ENCODE measurements at regions not wholly inside any gene's neighbourhood (a gene's known extent, or its start where the extent isn't known, plus 50 kb on each side); places are given as distances from the start of the nearest gene placed in this dataset.
"Not testable (repeated sequence)": the region's sequence is repeated elsewhere in the genome, so short reads cannot be mapped to it uniquely, and the experiment has no call there.

DNA sequence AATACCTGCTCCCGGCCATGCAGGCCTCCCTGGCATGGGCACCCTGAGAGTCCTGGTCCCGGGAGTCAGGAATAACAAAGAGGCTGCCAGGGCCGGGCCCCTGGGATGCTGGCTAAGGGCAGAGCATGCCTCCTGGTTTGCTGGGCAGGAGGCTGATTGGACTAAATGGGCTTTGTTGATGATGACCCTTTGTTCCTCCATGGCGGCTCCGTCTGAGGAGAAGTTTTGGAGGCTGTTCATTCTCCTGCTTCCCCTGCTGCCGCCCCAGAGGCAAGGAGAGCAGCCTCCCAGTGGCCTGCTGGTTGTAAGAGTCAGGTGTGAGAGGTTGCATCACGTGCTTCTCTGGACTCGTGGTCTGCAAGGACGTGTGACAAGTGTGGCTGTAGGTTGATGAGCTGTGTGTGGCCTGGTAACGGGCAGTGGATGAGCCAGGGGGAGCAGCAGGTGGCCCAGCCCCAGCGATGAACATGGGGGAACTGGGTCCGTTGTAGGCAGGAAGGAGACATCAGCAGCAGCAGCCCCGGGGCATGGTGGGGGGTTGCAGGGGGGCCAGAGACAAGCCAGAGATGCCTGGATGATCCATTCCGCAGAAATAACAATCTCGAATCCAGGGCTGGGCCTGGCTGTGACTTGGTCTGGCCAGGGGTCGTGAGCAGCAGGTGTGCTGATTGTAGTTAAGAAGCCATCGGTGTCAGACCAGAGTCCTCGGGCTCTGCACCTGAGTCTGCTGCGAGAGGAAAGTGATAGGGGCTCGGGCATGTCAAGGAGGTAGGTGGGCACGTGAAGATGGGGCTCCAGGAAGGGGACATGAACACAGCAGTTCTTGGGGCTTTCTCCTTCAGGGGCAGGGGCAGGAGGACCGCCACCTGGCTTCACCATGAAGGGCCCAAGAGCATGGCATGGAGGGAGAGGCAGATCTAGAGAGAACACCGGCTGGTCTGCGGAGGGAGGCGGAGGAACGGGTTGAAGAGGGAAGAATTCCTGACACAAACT lies 101.4 kb downstream of the TNFRSF13B start:
- DNase-seq, result no peak

DNA sequence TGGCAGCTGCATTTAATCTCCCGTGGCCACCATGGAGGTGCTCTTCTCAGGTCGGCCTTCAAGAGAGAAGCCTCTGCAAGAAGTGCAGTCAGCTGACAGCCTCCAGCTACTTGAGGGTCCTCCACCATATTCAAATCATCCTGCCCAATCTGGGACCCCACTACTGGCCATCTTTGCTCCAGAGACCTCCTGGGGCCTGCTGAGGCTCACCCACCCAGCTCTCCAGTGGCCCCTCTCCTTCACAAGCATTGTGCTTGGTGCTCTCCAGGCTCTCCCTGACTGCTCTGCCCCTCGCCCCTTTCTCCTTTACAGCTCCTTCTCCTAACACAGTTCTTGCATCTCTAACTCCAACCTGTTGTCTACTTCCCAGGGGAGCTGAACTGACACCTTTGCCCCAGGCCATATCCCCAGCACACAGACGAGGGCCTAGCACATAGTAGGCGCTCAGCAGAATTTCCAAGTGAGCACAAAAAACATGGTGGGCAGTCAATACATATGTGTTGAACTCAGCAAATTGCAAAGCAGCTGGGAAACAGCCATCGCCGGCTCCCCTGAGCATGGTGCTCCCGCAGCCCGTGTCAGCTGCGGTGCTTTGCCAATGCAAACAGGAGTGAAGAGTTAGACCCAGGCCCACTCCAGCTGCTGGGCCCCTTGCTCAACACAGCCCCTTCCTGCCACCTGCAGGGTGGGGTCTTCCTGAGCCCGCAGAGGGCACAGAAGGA lies 102.2 kb downstream of the TNFRSF13B start:
- DNase-seq, result not testable (repeated sequence)

DNA sequence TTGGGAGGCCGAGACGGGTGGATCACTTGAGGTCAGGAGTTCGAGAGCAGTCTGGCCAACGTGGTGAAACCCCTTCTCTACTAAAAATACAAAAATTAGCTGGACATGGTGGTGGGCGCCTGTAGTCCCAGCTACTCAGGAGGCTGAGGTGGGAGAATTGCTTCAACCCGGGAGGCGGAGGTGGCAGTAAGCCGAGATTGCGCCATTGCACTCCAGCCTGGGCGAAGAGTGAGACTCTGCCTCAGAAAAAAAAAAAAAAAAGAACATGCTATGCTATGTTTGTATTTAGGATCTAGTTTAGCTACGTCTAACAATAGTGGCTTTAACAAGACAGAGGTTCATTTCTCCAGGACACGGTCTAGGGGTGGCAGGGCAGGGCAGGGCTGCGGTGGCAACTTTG lies 103.3 kb downstream of the TNFRSF13B start:
- not testable (repeated sequence) for DNase-seq

DNA sequence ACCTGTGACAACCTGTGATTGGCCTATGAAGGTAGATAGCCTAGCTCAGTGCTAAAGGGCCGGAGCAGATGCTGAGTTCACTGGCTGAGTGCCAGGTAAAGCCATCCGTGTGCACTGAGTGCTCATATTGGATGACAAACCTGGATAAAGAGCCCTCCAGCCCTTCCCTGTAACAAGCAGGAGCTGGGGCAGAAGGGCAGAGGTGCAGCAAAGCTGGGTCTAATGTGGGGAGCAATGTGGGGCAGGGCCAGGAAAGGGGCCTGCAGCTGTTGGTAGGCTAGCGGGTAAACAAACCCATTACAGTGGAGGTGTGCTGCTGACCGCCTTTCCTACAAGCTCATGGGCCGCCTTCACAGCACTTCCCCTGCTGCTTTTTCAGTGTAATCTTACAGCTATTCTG lies 104.4 kb downstream of the TNFRSF13B start:
- DNase-seq, result not testable (repeated sequence)

DNA sequence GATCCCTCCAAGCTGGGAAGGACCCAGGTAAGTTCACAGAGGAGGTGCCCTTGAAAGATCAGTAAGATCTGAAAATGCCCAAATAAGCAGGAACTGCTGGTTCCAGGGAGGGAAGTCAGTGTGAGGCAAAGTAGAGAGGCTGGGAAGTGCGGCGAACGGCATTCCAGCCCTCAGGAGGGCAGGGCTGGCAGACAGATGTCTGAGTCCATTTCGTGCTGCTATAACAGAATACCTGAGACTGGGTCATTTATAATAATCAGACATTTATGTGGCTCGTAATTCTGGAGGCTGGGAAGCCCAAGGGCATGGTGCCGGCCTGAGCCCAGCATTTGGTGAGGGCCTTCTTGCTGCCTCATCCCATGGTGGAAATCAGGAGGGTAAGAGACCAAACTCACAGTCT lies 105.1 kb downstream of the TNFRSF13B start:
- DNase-seq, result not testable (repeated sequence)

DNA sequence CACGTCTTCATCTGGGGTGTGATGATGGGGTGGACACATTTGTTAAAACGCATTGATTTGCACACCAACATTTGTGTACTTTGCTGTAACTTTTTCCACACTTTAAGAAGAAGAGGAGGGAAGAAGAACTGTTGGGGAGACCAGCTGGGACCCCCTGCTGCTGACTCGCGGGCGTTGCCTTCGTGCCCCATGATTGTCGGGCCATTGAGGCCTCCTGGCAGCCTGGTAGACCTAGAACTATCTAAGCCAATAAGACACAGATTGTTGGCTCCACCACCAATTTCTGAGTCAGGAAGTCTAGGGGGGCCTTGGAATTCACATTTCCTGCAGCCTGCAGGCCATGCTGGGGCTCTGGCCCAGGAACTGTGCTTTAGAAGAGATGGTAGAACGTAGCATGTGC lies 105.5 kb downstream of the TNFRSF13B start:
- DNase-seq, result no peak

DNA sequence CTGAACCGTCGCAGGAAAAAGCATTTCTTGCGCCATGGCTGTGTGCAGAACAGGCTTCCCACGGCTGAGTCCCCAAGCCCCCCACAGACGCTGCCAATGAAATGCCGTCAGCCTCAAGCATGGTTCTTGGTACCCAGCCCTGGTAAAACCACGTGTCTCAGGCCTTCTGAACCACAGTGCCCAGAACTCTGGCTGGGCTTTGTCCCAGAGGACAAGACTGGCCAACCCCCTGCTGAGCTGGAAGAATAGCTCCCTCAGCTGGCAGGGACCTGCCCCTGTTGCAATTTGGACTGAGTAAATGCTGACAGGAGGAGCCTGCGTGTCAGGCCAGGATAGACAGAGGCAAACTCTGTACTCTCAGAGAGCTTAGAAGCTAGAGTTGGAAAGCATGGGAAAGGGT lies 106.2 kb downstream of the TNFRSF13B start:
- not testable (repeated sequence) for DNase-seq

DNA sequence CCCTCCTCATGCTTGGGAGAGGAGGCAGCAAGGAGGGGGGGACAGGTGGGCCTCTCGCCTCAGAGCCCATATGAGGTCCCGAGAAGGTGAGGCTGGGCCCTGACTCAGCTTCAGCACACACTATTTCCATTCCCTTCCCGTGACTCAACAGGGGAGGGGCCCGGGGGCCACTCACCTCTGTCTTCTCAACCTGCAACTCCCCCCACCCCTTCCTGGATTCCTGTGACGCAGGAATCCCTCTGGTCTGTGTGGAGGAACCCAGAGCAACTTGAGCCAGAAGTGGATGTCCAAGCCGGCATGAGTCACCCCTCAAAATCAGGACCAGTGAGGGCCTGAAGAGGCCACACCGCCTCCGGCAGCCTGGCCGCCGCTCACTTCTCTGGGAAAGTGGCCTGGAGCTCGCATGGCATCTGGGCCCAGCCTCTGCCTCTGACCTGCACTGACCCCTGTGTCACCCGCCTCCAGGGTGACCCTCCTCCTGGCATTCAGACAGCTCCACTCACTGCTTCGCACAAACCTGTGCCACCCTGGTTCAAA lies 106.8 kb downstream of the TNFRSF13B start:
- not testable (repeated sequence) for DNase-seq

DNA sequence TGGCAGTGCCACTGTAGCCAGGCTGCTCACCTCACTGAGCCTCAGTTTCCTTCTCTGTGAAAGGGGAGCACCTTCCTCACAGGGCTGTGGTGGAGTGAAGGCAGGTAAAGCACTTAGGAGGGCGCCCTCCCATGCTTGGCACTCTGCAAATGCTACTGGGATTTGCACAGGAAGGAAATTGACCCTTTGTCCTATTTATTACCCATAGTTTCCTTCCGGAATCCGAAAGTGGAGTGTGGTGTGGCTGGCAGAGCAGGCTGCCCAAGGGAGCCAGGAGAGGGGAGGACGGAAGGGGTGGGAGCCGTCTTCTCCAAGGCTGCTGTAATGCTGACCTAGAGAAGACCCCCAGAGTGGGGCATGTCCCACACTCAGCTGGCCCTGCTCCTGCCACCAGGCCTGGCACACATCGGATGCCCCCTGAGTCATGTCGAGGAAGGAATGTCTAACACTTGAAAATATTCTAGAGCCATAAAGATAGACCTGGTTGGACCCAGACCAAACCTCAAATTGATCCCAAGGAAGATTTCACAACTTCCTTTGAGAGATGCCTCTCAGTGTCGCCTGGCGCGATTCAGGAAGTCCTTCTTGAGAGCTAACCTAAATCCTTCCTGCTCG lies 107.3 kb downstream of the TNFRSF13B start:
- peak; percentile 52 for DNase-seq

DNA sequence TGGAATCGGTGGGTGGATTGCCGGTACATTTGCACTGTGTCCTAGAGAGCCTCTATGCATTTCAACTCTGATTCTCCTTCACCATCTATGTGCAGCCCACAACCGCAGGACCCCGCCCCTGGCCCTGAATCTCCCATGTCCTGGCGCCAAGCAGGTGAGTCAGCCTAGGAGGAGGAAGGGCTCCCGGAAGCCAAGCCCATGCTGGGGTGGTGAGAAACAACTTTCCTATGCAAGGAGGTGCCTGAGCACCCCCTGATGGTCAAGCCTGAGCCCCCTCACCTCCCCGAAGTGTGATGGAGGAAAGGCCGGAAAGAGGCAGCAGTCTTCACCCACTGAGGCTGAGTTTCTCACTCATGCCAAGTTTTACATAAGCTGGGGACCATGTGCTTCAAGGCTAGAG lies 110.8 kb downstream of the TNFRSF13B start:
- DNase-seq, result not testable (repeated sequence)

DNA sequence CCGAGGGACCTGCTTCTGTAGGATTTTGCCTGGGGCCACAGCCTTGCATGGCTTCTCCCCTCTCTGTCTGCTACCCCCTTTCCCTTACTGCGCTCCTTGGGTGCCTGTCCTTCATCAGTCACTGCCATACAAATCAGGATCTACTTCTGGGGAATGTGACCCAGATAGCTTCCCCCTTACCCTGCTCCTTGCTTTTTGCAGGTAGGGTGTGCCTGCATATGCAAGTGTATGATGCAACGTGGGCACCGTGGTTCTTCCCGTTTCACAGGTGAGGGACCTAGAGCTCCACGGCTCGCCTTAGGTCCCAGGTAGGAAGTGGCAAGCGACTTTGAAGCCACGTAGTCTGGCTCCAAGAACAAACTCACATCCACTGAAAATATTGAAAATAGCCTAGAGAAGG lies 111.5 kb downstream of the TNFRSF13B start:
- DNase-seq, result not testable (repeated sequence)

DNA sequence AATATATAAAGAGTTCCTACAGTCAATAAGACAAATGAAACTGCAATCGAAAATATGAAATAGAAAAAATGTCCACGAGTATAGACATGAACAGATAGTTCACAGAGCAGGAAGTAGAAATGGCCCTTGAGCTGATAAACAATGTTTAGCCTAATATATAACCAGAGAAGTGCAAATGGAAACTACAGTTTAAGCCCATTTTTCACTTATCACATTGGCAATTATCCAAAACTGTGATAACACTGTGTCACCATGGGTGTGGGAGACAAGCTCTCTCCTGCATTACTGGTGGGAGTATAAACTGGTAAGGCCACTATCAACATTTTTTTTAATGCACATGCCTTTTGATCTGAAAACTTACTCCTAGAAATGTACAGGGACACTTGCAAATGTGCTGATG lies 112.4 kb downstream of the TNFRSF13B start:
- DNase-seq, result not testable (repeated sequence)

DNA sequence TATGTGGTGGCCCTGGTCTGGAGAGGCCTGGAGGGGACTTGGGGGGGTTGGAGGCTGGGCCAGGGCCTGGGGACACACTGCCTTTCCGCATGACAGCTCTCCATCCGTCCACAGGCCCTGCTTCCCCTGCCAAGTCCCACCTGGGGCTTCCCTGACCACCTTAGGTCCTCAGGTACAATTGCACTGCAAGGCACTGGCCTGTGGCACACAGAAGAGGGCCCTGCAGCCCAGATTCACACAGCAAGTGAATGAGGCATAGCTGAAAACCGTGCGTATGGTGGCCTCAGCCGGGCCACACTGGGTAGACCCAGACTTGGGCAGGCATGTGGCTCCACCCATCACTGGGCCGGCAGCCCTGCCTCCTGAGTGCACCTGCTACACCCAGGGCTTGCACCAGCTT lies 114.2 kb downstream of the TNFRSF13B start:
- DNase-seq, result not testable (repeated sequence)

DNA sequence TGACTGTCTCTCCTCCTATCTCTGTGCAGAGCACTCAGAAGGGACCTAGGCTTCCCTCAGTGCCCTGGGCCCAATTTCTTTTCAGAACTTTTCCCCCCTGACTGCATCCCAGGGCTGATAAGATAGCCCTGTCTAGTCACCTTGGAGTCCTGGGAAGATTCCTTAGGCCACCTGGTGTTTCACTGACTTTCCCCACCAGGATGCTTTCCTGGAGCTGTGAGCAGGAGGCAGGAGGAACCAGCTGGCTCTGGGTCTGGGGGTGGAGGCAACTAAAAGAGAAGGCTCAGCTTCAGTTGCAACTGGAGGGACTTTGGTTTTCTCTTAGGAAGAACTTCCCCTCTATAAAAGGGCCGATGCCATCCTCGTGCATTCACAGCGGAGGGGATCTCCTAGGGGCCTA lies 115.1 kb downstream of the TNFRSF13B start:
- DNase-seq, result not testable (repeated sequence)

DNA sequence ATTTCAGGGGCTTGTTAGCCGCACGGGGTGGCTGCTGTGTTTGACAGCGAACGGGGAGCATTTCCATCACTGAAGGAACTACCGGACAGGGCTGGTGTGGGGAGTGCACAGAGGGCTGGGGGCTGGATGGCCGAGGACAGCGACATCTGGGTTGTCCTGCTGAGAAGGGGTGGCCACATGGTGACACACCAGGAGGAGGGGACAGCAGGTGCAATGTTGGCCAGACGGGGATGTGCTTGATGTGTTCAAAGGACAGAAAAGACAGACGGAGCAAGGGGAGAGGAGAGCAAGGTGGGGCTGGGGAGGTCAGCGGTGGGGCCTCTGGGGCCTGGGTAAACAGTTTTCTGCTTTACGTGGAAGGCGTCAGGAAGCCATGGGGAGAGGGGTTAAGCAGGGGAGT lies 115.7 kb downstream of the TNFRSF13B start:
- DNase-seq, result not testable (repeated sequence)

DNA sequence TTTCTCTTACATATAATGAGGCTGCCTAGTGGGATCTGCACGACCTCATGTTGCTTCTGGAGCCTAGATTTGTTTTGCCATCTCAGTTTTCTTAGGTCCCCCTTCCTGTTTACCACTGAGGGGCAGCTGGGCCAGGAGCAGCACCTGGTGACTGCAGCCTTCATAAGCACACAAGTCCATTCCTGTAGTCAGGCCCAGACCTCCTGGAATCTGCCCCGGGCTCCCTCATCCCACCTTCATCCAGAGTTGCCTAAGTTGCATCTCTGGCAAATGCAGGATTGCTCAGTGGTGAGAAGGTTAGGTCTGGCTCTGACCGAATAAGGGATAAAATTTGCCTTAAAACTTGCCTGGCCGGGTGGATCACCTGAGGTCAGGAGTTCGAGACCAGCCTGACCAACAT lies 117.3 kb downstream of the TNFRSF13B start:
- not testable (repeated sequence) for DNase-seq

DNA sequence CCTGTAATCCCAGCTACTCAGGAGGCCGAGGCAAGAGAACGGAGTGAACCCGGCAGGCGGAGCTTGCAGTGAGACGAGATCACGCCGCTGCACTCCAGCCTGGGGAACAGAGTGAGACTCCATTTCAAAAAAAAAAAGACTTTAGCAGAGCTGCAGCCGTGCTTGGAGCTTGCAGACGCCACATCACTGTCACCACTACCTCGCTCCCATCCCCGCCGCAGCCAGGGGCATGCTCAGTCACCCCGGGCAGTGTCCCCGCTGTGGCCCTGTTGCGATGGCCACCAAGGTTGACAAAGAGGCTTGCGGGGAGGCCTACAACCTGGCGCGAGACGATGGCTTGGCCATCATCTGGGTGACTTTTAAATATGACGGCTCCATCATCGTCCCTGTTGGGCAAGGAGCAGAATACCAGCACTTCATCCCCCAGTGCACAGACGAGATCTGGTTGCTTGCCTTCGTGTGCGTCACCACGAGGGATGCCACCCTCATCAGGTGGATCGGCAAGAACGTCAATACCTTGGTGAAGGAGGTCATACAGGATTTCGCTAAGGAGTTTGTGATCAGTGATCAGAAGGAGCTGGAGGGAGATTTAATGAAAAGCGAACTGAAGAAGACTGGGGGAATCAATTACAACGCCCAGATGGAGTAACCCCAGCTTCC lies 118.1 kb downstream of the TNFRSF13B start:
- DNase-seq, result no peak

DNA sequence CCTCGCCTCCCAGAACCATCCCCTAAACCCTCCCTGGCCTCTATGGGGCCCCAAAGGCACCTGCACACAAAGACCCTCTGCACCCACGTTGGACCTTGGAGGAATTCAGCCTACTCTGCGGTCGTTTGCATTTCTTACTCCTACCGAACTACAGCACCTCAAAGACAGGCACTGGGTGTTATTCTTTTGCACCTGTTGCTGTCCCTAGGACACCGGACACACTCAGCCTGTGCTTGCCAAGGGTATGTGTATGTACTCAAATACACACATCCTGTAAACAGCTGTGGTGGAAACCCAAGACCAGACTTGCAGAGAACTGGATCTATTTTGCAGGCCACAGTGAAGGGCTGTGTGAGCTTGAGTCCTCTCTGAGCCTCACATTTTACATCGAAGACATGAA lies 122.1 kb downstream of the TNFRSF13B start:
- DNase-seq, result not testable (repeated sequence)

DNA sequence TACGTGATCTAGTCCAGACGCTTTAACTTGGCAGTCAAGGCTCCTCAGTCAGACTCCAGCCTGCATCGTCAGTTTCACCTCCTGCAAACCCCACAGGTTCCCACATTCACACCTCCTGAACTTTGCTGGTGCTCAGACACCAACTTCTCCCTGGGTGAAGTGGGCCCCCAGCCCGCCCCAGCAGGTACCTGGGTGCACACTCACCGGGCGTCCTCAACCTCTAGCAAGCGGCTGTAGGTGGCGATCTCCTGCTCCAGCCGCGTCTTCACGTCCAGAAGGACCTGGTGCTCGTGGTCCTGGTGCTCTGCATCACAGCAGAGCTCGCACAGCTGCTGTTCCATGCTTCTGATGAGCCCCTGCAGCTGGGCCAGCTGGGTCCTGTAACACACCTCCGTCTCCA lies 122.9 kb downstream of the TNFRSF13B start:
- not testable (repeated sequence) for DNase-seq

DNA sequence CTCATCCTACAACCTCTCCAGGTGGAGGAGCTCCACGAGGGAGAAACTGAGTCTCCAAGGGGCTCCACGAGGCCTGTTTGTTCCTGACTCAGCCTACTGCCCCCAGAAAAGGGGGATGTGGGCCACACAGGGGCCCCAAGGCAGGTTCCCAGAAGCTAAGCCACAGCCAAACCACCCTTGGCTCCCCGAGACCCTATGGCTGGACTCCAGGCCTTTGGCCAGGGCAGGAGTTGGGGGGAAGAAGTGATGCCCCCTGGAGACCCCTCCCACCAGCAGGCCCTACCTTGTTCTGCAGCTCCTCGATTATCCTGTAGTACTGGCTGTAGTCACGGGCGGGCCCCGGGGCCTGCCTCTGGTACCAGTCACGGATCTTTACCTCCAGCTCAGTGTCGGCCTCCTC lies 126.8 kb downstream of the TNFRSF13B start:
- not testable (repeated sequence) for DNase-seq

DNA sequence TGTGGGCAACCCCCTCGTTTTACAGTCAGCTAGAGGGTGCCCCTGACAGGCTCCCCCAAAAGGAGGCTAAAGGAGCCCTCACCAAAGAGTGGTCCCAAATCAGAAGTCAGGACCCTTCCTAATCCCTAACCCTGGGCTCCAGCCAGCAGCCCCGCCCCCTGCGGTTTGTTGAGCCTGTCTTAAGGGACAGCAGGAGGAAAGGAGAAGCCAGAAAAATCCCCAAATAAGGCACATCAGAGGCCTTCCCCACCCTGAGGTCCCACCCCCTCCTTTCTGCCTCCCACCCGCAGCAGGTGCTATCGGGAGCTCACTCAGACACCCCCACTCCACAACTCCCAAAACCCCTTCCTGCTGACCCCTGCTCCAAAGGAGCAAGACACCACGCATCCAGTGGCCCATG lies 127.2 kb downstream of the TNFRSF13B start:
- not testable (repeated sequence) for DNase-seq

DNA sequence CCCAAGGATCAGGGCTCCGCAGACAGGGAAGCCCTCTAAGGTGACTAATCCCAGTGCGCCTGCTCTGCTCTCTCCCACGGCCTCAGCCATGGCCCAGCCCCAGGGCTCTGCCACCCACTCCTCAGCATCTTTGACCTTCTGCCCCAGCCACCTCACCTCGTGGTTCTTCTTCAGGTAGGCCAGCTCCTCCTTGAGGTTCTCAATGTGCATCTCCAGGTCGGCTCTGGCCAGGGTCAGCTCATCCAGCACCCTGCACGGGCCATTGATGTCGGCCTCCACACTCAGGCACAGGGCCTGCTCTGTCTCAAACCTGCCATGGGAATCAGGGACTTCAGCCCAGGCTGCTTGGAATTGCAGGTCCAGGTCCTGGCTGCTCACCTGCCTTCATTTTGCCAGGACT lies 128.4 kb downstream of the TNFRSF13B start:
- DNase-seq, result not testable (repeated sequence)

Measured in fibroblast of skin of abdomen (primary cell).